BLaER1 treated with 17β-estradiol and CSF1 and Interleukin-3, amounts not matched to agents 10 nM and 100 nM (cell line): ENCODE measurements at regions not wholly inside any gene's neighbourhood (a gene's known extent, or its start where the extent isn't known, plus 50 kb on each side); places are given as distances from the start of the nearest gene placed in this dataset.

ENCODE experiments used
- H3K27ac ChIP-seq, 11 experiments: shearing (Covaris generic); formaldehyde crosslinking; 2 replicates each; pipeline ENCODE4 v1.8.1; 2022
- H3K27me3 ChIP-seq, 11 experiments: shearing (Covaris generic); formaldehyde crosslinking; 2 replicates each; pipeline ENCODE4 v1.8.1; 2022
- H3K36me3 ChIP-seq, 11 experiments: shearing (Covaris generic); formaldehyde crosslinking; 2 replicates each; pipeline ENCODE4 v1.8.1; 2022
- H3K4me1 ChIP-seq, 10 experiments: shearing (Covaris generic); formaldehyde crosslinking; 2 replicates each; pipeline ENCODE4 v1.8.1; 2022
- H3K4me2 ChIP-seq, 11 experiments: shearing (Covaris generic); formaldehyde crosslinking; 2 replicates each; pipeline ENCODE4 v1.8.1; 2022
- H3K4me3 ChIP-seq, 10 experiments: shearing (Covaris generic); formaldehyde crosslinking; 2 replicates each; pipeline ENCODE4 v1.8.1; 2022
- H3K9ac ChIP-seq, 11 experiments: shearing (Covaris generic); formaldehyde crosslinking; 2 replicates each; pipeline ENCODE4 v1.8.1; 2022
- H3K9me3 ChIP-seq, 11 experiments: shearing (Covaris generic); formaldehyde crosslinking; replicated peaks in 1 of 11; 2 replicates each; pipeline ENCODE4 v1.8.1; 2022
- H4K20me1 ChIP-seq, 11 experiments: shearing (Covaris generic); formaldehyde crosslinking; 2 replicates each; pipeline ENCODE4 v1.8.1; 2022
- Cebpa-rat ChIP-seq, 11 experiments: shearing (Covaris generic); IDR thresholded peaks; 2 replicates each; pipeline ENCODE4 v1.8.1; 2022

DNA sequence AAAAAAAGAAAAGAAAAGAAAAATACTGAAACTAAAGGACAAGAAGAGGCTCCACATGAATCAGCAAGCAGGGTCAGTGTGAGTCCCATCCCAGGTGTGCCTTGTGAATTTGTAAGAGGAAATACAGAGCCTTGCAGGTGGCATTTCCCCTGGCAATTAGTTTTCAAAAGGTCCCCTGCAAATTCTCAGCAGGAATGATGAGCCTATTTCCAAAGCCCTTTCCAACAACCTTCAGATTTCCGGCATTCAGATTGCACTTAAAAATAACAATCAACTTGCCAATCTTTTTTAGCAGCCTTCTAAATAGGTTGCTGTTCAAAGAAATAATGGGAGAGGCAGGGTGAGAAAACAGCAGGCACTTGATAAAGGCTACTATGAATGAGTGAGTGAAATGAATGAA, 66.4 kb upstream of the OR13H1 start:
- Histone ChIP-seq H4K20me1 (no peaks in the 10 kb centered on the region), H3K27me3 (peaks cover 56 to 89% (median 84%) of the 10 kb centered on the region in 11 experiments), H3K36me3 (no peaks in the 10 kb centered on the region), H3K4me1 (no peaks in the 10 kb centered on the region), H3K4me2 (no peak overlapping the region), H3K27ac (no peak overlapping the region), H3K9me3 (peaks cover 15 to 48% (median 36%) of the 10 kb centered on the region in 11 experiments), H3K9ac (no peak overlapping the region), H3K4me3 (no peak overlapping the region)
- no peak for TF ChIP-seq Cebpa-rat (IDR thresholded peaks at IDR 0.05)
